Raji (cell line): ENCODE measurements at regions not wholly inside any gene's neighbourhood (a gene's known extent, or its start where the extent isn't known, plus 50 kb on each side); places are given as distances from the start of the nearest gene placed in this dataset.

Source experiments
- POLR2A ChIP-seq: IDR thresholded peaks from 2 replicates; pipeline ENCODE4 v1.6.1; 2011; ENCODE audit warnings: low read depth, low read length, control low read depth; ENCODE audit not compliant: insufficient read depth

- no peak for TF ChIP-seq POLR2A
These were observed 321.6 kb downstream of the PLPP3 start for GRCh38 chr1:56257726-56258125.

GRCh38 chr1:56256153-56257000 lies 323.0 kb downstream of the PLPP3 start:
- TF ChIP-seq POLR2A, result no peak

- no peak for TF ChIP-seq POLR2A
These were observed 323.7 kb downstream of the PLPP3 start for GRCh38 chr1:56255516-56256152.

- no peak for TF ChIP-seq POLR2A
These were observed 325.2 kb downstream of the PLPP3 start for GRCh38 chr1:56254130-56254529.

GRCh38 chr1:56250809-56251208 lies 328.6 kb downstream of the PLPP3 start:
- no peak for TF ChIP-seq POLR2A

GRCh38 chr1:56249234-56249633 lies 330.1 kb downstream of the PLPP3 start:
- no peak for TF ChIP-seq POLR2A

- no peak for TF ChIP-seq POLR2A
These were observed 331.2 kb downstream of the PLPP3 start for GRCh38 chr1:56248138-56248537.

- TF ChIP-seq POLR2A, result no peak
These were observed 339.0 kb downstream of the PLPP3 start for GRCh38 chr1:56240400-56240799.

- no peak for TF ChIP-seq POLR2A
These were observed 341.8 kb downstream of the PLPP3 start for GRCh38 chr1:56237491-56238064.

- no peak for TF ChIP-seq POLR2A
These were observed 342.7 kb downstream of the PLPP3 start for GRCh38 chr1:56236688-56237087.

- no peak for TF ChIP-seq POLR2A
These were observed 343.4 kb downstream of the PLPP3 start for GRCh38 chr1:56235909-56236510.

- TF ChIP-seq POLR2A, result no peak
These were observed 350.2 kb downstream of the PLPP3 start for GRCh38 chr1:56229186-56229585.

GRCh38 chr1:56227886-56228285 lies 351.5 kb downstream of the PLPP3 start:
- no peak for TF ChIP-seq POLR2A

GRCh38 chr1:56227401-56227800 lies 352.0 kb downstream of the PLPP3 start:
- no peak for TF ChIP-seq POLR2A

- no peak for TF ChIP-seq POLR2A
These were observed 353.2 kb downstream of the PLPP3 start for GRCh38 chr1:56225964-56226815.
